NCI-H1105 (cell line): ENCODE measurements at regions not wholly inside any gene's neighbourhood (a gene's known extent, or its start where the extent isn't known, plus 50 kb on each side); places are given as distances from the start of the nearest gene placed in this dataset.

Experiments
- DNase-seq: peaks from one replicate; lab custom pipeline; 2025; lab: John Stamatoyannopoulos, UW

DNA sequence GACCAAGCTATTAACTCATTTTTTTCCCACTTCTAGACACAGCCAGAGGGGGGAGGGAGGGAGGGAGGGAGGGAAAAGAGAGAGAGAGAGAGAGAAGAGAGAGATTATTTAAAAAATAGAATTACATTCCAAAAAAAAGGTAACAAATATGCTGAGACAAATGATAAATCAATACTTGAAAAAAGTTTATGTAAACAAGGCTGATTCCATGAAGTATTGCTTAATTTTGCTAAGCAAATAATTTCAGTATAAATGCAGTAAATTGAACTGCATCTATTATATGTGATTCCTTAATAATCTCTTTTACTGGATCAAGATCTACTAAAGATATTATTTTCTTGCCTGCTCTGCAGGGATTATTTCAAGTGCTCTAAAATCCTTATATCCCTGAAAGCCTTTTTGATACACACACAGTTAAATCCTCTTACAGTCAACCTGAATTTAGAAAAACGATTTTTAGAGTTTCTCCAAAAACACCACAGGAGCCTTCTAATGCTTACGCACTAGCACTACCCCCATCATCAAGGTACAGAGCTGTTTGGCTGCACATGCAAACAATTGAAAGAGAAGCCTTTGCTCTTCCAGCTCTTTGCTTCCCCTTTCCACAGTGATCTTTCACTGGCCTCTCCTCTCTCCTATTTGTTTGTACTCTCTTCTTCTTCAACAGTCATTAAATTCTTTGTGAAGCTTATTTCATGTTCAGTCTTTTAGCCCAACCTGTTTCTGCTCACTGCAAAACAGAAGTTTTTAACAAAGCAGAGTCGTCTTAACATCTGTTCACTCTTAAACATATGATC lies 426.3 kb upstream of the FAM241A start:
- no peak for DNase-seq

GRCh38 chr4:111720866-111721265 lies 424.4 kb upstream of the FAM241A start:
- no peak for DNase-seq

DNA sequence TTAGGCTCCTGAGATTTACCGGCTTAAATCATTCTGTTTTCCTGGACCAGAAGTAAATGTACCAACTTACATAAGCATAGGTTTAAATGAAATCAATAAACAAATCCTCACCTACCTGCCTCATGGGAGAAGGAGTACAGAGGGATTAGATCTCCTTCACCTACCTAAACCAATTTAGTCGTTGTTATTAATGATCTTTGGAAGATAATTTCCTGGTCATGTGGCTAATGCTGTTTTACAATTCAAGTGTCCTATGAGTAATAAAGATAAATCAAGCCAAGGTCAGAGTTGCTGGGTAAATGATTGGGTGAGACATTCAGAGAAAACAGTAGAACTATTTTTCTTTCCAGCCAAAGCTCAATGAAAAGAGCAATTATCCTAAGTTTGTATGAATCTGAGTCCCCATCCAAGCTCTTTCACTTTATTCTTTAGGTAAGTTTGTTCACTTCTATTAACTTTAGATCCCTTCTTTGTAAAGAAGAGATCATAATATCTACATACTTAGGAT lies 423.0 kb upstream of the FAM241A start:
- DNase-seq = no peak

- no peak for DNase-seq
Measured at GRCh38 chr4:111736516-111736915, 408.7 kb upstream of the FAM241A start.

DNA sequence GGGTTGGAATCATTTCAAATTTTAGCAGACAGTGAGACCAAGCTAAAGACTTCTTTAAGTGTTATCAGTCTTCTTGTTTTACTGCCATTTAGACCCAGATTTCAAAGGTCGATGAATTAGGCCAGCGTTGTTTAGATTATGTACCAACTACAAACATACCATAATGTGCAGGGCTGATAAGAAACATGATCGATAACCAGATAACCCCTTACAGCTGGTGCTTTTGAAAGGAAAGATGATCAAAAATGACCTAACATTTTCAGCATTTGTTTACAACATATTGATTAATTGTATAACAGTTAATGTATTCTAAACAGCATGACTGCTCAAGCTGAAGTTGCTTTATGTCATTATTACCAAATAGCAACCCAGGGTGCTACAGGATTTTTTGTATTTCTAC lies 400.4 kb upstream of the FAM241A start:
- no peak for DNase-seq

DNA sequence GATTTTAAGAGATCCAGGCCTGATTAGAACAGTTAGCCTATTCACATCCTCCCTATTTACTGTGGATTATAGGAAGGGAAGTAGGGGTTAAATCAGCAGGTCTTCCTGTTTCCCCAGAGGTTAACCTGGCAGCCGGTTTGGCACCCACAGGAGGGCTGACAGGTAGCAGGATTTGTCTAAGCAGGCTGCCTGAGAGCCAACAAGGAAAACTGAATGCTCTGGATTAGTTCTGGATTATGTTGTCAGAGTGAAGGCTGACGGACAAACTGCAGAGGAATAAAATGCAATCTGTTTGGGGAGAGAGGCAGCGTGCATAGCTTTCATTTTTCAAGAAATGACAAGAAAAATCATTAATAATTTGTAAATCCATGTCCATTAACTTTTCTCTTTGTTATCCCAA lies 397.1 kb upstream of the FAM241A start:
- no peak for DNase-seq

DNA sequence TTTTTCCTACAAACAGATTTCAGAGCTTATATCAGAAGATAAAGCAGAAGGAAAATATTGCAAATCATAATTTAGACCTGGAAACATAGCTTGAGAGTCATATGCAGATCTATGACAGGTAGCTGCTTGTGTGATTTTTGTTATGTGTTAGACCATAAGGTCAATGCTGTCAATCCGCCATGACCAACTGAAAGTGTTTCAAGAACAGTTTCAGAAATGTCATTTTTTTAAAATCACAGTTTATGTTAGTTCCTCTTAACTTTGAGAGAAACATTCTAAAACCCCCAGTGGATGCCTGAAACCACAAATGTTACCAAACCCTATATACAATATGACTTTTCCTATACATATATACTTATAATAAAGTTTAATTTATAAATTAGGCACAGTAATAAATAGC lies 391.3 kb upstream of the FAM241A start:
- no peak for DNase-seq

GRCh38 chr4:111755571-111755970 lies 389.7 kb upstream of the FAM241A start:
- no peak for DNase-seq

- no peak for DNase-seq
Measured at GRCh38 chr4:111761531-111761930, 383.7 kb upstream of the FAM241A start.

GRCh38 chr4:111770514-111770913 lies 374.7 kb upstream of the FAM241A start:
- DNase-seq = no peak

GRCh38 chr4:111773858-111774257 lies 371.4 kb upstream of the FAM241A start:
- DNase-seq = no peak

GRCh38 chr4:111775556-111776297 lies 369.5 kb upstream of the FAM241A start:
- no peak for DNase-seq

GRCh38 chr4:111776561-111776960 lies 368.7 kb upstream of the FAM241A start:
- DNase-seq = no peak

- no peak for DNase-seq
Measured at GRCh38 chr4:111778543-111778942, 366.7 kb upstream of the FAM241A start.

DNA sequence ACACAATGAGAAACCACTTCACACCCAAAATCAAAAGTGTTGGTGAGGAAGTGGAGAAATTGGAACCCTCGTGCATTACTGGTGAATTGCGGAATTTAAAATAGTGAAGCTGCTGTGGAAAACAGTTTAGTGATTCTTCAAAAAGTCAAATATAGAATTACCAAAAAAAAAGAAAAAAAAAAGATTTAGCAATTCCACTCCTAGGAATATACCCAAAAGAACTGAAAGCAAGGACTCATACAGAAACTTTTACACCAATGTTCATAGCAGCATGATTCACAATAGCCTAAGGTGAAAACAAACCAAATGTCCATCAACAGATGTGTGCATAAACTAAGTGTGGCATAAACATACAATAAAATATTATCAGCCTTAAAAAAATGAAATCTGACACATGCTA lies 364.3 kb upstream of the FAM241A start:
- no peak for DNase-seq

GRCh38 chr4:111781611-111782010 lies 363.6 kb upstream of the FAM241A start:
- DNase-seq = no peak

DNA sequence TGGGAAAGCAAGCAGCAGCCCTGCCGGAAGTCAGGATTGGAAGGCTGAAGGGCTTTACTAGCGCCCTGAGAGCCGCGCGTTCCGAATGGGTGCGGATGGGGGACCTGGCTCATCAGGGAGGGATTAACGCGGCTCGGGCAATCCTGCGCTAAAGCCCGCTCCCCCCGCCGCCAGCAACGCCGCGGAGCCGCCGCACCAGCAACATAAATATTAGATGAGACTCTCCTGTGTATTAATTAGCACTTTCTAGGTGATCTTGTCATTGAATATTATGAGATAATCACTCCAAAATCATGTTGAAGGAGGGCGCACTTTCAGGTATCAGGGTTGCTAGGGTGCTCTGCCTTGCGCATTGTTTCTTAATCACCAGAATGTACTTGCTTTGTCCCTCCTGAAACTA lies 357.2 kb upstream of the FAM241A start:
- DNase-seq = no peak

DNA sequence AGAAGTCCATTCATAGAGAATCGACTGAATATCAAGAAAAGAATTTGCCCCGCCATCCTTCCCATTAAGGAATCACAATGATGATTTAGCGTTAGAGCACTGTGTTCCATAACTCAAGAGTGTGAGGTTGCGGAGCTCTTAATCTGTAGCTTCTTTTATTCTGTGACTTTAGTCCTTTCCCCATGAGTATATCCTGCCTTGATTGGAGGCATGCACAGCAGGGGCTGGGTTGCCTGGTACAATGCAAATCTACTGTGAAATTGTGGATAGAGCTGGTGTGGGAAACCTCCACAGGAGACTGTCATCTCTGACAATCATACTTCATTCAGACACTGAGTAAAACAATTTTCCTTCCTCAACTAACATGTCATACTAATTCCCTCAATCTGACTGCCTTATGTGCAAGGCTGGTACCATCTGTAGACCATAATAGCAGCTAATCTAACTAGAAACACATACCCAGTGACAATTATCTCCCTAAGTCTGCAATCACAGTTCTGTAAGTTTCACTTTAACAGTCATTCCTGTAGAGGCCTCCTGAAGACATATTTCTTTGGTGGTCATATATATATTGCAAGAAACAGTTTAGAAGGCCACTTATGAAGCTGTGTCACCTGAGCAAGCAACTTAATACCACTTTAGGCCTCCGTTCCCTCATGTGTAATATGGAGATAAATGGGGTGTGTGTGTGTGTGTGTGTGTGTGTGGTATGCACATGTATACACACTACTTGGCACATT lies 355.2 kb upstream of the FAM241A start:
- no peak for DNase-seq

GRCh38 chr4:111792632-111793031 lies 352.6 kb upstream of the FAM241A start:
- DNase-seq = no peak

- no peak for DNase-seq
Measured at GRCh38 chr4:111793433-111794091, 351.7 kb upstream of the FAM241A start.

DNA sequence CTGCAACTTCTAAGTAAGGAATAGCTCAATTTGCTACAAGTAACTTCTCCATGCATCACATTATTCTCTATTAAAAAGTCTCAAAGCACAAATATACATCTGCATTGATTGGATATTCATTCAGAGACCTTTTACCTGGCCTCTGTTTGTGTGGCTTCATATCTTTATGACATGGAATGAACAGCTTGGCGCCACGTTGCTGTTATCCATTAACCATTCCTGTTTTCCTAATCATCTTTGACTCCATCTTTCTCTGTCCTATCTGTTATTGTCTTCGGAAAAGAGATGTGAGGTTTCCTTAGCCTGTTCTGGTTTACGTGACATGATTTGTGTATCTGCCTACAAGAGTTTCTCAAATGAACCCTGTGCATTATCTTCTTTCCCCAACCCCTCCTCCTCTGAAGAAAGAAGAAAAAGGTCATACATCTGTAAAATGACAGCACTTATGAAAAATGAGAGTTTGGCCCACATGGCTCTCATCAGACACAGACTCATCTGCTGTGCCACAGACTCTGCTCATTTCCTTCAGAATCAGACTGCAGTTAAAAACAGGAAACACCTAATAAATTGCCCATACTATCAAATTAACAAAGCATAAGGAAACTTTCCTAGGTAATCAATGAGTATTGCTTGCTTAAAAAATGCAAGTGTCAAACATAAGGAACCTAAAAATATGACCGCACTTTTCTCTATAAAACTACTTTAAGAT lies 347.6 kb upstream of the FAM241A start:
- no peak for DNase-seq
